SK-N-SH treated with all-trans-retinoic acid at 6 μM for 48 hours (cell line): ENCODE measurements at regions not wholly inside any gene's neighbourhood (a gene's known extent, or its start where the extent isn't known, plus 50 kb on each side); places are given as distances from the start of the nearest gene placed in this dataset.

Experiments
- ARNTL ChIP-seq: fragments of 450-650 bp; formaldehyde crosslinking; IDR thresholded peaks from 2 replicates; pipeline ENCODE4 v1.5.0; 2020; ENCODE audit warnings: low read depth, mild to moderate bottlenecking, moderate library complexity, borderline replicate concordance
- CREB5 ChIP-seq: fragments of 250-450 bp; sonication (Bioruptor Pico); IDR thresholded peaks from 2 replicates; pipeline ENCODE4 v1.5.1; 2020; ENCODE audit warnings: low read depth, mild to moderate bottlenecking, moderate library complexity
- CSDC2 ChIP-seq: fragments of 250-450 bp; sonication (Bioruptor Pico); IDR thresholded peaks from 2 replicates; pipeline ENCODE4 v1.5.0; 2020; ENCODE audit warnings: mild to moderate bottlenecking, moderate library complexity
- ESRRG ChIP-seq: fragments of 250-450 bp; sonication (Bioruptor Pico); IDR thresholded peaks from 2 replicates; pipeline ENCODE4 v1.6.1; 2021; ENCODE audit warnings: mild to moderate bottlenecking
- GLIS3 ChIP-seq: fragments of 250-450 bp; sonication (Bioruptor Pico); IDR thresholded peaks from 2 replicates; pipeline ENCODE4 v1.5.0; 2020; ENCODE audit warnings: mild to moderate bottlenecking, moderate library complexity
- PATZ1 ChIP-seq: fragments of 250-450 bp; sonication (Bioruptor Pico); IDR thresholded peaks from 2 replicates; pipeline ENCODE4 v1.8.0; 2020; ENCODE audit warnings: mild to moderate bottlenecking, moderate library complexity, borderline replicate concordance
- PPARA ChIP-seq: fragments of 250-450 bp; sonication (Bioruptor Pico); IDR thresholded peaks from 2 replicates; pipeline ENCODE4 v1.5.0; 2020; ENCODE audit warnings: mild to moderate bottlenecking, borderline replicate concordance
- SNAI2 ChIP-seq: fragments of 250-450 bp; sonication (Bioruptor Pico); IDR thresholded peaks from 2 replicates; pipeline ENCODE4 v1.5.0; 2020; ENCODE audit warnings: mild to moderate bottlenecking, moderate library complexity
- TOX ChIP-seq: fragments of 250-450 bp; sonication (Bioruptor Pico); IDR thresholded peaks from 2 replicates; pipeline ENCODE4 v1.8.0; 2021; ENCODE audit warnings: mild to moderate bottlenecking, moderate library complexity, borderline replicate concordance
- TSHZ2 ChIP-seq: fragments of 250-450 bp; sonication (Bioruptor Pico); IDR thresholded peaks from 2 replicates; pipeline ENCODE4 v1.5.0; 2020; ENCODE audit warnings: mild to moderate bottlenecking, moderate library complexity
- ZC3H10 ChIP-seq: fragments of 250-450 bp; sonication (Bioruptor Pico); IDR thresholded peaks from 2 replicates; pipeline ENCODE4 v1.5.1; 2021; ENCODE audit warnings: mild to moderate bottlenecking, moderate library complexity
- ZFP3 ChIP-seq: fragments of 250-450 bp; sonication (Bioruptor Pico); IDR thresholded peaks from 2 replicates; pipeline ENCODE4 v1.5.0; 2020; ENCODE audit warnings: mild to moderate bottlenecking, moderate library complexity
- ZNF565 ChIP-seq: fragments of 450-650 bp; formaldehyde crosslinking; conservative IDR thresholded peaks from 2 replicates; pipeline ENCODE4 v1.5.0; 2020; ENCODE audit warnings: low read depth, mild to moderate bottlenecking, moderate library complexity
- ZNF70 ChIP-seq: fragments of 450-650 bp; formaldehyde crosslinking; IDR thresholded peaks from 2 replicates; pipeline ENCODE4 v1.5.0; 2020; ENCODE audit warnings: mild to moderate bottlenecking, moderate library complexity

- TF ChIP-seq TOX = no peak
- no peak for TF ChIP-seq SNAI2 (CRISPR knock-in tag)
- no peak for TF ChIP-seq ZNF565
- no peak for TF ChIP-seq ESRRG (CRISPR knock-in tag)
- TF ChIP-seq CREB5 (CRISPR knock-in tag) = no peak
- no peak for TF ChIP-seq PPARA (CRISPR knock-in tag)
- no peak for TF ChIP-seq GLIS3 (CRISPR knock-in tag)
- no peak for TF ChIP-seq TSHZ2 (CRISPR knock-in tag)
- no peak for TF ChIP-seq CSDC2
- no peak for TF ChIP-seq ARNTL (CRISPR knock-in tag)
- no peak for TF ChIP-seq PATZ1 (CRISPR knock-in tag)
- no peak for TF ChIP-seq ZC3H10 (CRISPR knock-in tag)
- TF ChIP-seq ZNF70 (CRISPR knock-in tag) = no peak
- TF ChIP-seq ZFP3 (CRISPR knock-in tag) = no peak
Observed at GRCh38 chr3:127396473-127396872, 108.6 kb upstream of the PRR20G start.
